Mammary epithelial cell (primary cell): ENCODE measurements at regions not wholly inside any gene's neighbourhood (a gene's known extent, or its start where the extent isn't known, plus 50 kb on each side); places are given as distances from the start of the nearest gene placed in this dataset.

ENCODE experiments used
- EZH2 ChIP-seq: IDR thresholded peaks from 2 replicates; pipeline ENCODE4 v1.6.1; 2012; ENCODE audit warnings: low read length, inconsistent platforms, borderline replicate concordance
- TF ChIP-seq, protein P1 (sequence below), 2 donors: IDR thresholded peaks in 1 of 2; conservative IDR thresholded peaks in 1 of 2; 2 replicates each; pipeline ENCODE4 v1.5.1; 2011 to 2012; ENCODE audit warnings: inconsistent platforms in 2 of 2, low read length in 2 of 2, mild to moderate bottlenecking in 2 of 2, control low read depth in 1 of 2, low read depth in 1 of 2; ENCODE audit not compliant: insufficient read depth in 1 of 2; ENCODE audit errors: extremely low read depth in 1 of 2

DNA sequence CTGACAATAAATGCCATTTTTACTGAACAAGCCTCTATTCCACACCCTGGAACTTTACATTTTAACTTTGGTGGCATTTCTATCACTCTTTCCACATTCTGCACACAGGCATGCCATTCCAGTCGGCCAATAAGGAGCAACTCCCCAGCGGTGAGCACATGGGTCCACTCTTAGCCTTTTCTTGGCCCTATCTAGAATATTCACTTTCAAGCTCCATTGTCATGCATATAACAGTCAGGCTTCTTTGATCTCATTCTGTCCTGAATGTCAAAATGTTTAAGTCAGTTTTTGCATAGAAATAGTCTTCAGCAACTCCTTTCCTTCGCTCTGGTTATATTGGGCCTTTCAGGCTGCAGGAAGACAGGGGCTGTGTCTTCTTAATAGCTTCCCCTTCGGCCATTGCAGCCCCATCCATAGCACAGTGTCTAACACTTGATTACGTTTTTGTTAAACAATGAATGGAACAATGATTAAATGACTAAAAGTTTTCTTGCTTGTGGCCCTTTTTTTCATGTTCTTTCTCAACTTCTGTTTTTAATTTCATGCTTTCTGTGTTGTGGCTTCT, 427.3 kb downstream of the MFSD1 start:
- TF ChIP-seq, protein P1, sequence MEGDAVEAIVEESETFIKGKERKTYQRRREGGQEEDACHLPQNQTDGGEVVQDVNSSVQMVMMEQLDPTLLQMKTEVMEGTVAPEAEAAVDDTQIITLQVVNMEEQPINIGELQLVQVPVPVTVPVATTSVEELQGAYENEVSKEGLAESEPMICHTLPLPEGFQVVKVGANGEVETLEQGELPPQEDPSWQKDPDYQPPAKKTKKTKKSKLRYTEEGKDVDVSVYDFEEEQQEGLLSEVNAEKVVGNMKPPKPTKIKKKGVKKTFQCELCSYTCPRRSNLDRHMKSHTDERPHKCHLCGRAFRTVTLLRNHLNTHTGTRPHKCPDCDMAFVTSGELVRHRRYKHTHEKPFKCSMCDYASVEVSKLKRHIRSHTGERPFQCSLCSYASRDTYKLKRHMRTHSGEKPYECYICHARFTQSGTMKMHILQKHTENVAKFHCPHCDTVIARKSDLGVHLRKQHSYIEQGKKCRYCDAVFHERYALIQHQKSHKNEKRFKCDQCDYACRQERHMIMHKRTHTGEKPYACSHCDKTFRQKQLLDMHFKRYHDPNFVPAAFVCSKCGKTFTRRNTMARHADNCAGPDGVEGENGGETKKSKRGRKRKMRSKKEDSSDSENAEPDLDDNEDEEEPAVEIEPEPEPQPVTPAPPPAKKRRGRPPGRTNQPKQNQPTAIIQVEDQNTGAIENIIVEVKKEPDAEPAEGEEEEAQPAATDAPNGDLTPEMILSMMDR (conservative IDR thresholded peaks at IDR 0.05 in 1 of 2, IDR thresholded peaks at IDR 0.05 in 1 of 2; ENCODE audit: extremely low read depth in 1 of 2, insufficient read depth in 1 of 2, low read depth in 1 of 2, low read length in 2 of 2) = no peak
- TF ChIP-seq EZH2 = no peak
